MM.1S (cell line): ENCODE measurements at regions not wholly inside any gene's neighbourhood (a gene's known extent, or its start where the extent isn't known, plus 50 kb on each side); places are given as distances from the start of the nearest gene placed in this dataset.

Experiments
- DNase-seq: peaks from one replicate; pipeline ENCODE4 v3.0.0-alpha.2; 2015
- H2AFZ ChIP-seq: fragments of 300-600 bp; sonication (generic); 2 replicates; pipeline ENCODE4 v1.6.0; 2016; ENCODE audit warnings: antibody characterized with exemption, low read length
- H3F3A ChIP-seq: fragments of 300-600 bp; sonication (generic); 2 replicates; pipeline ENCODE4 v1.6.1; 2016; ENCODE audit warnings: mild to moderate bottlenecking, antibody characterized with exemption, low read length, moderate library complexity, mixed read lengths; ENCODE audit not compliant: insufficient read depth
- H3K27ac ChIP-seq: fragments of 300-600 bp; sonication (generic); 2 replicates; pipeline ENCODE4 v1.5.1; 2016; ENCODE audit warnings: mild to moderate bottlenecking, low read length
- H3K27me3 ChIP-seq: fragments of 300-600 bp; sonication (generic); replicated peaks from 2 replicates; pipeline ENCODE4 v1.6.0; 2016; ENCODE audit warnings: low read length; ENCODE audit not compliant: insufficient read depth
- H3K36me3 ChIP-seq: fragments of 300-600 bp; sonication (generic); replicated peaks from 2 replicates; pipeline ENCODE4 v1.6.1; 2016; ENCODE audit warnings: mild to moderate bottlenecking, low read length, mixed read lengths; ENCODE audit not compliant: insufficient read depth
- H3K4me1 ChIP-seq: fragments of 300-600 bp; sonication (generic); 2 replicates; pipeline ENCODE4 v1.6.1; 2016; ENCODE audit warnings: low read length, mixed read lengths
- H3K4me2 ChIP-seq: fragments of 300-600 bp; sonication (generic); 2 replicates; pipeline ENCODE4 v1.6.0; 2016; ENCODE audit warnings: low read depth, low read length
- H3K4me3 ChIP-seq: fragments of 300-600 bp; sonication (generic); 2 replicates; pipeline ENCODE4 v1.5.1; 2016; ENCODE audit warnings: low read length, mixed read lengths
- H3K79me2 ChIP-seq: fragments of 300-600 bp; sonication (generic); 2 replicates; pipeline ENCODE4 v1.6.1; 2016; ENCODE audit warnings: mixed run types, low read length, mixed read lengths
- H3K9ac ChIP-seq: fragments of 300-600 bp; sonication (generic); 2 replicates; pipeline ENCODE4 v1.6.1; 2016; ENCODE audit warnings: low read length, mixed read lengths
- H3K9me2 ChIP-seq: fragments of 300-600 bp; sonication (generic); replicated peaks from 2 replicates; pipeline ENCODE4 v1.6.1; 2016; ENCODE audit warnings: mild to moderate bottlenecking, low read length, mixed read lengths; ENCODE audit not compliant: insufficient read depth
- H3K9me3 ChIP-seq: fragments of 300-600 bp; sonication (generic); replicated peaks from 2 replicates; pipeline ENCODE4 v1.6.1; 2016; ENCODE audit warnings: mild to moderate bottlenecking, low read length, mixed read lengths; ENCODE audit not compliant: insufficient read depth
- H4K20me1 ChIP-seq: fragments of 300-600 bp; sonication (generic); 2 replicates; pipeline ENCODE4 v1.6.1; 2016; ENCODE audit warnings: mild to moderate bottlenecking, low read length, moderate library complexity, mixed read lengths; ENCODE audit not compliant: insufficient read depth
- CTCF ChIP-seq: fragments of 300-600 bp; sonication (generic); IDR thresholded peaks from 2 replicates; pipeline ENCODE4 v1.5.1; 2016; ENCODE audit warnings: antibody characterized with exemption, low read length, mixed read lengths
- EZH2 ChIP-seq: fragments of 300-600 bp; sonication (generic); optimal IDR thresholded peaks from 2 replicates; pipeline ENCODE3; 2017; ENCODE audit warnings: low read depth, mild to moderate bottlenecking, antibody characterized with exemption, low read length, mixed read lengths
- EZH2phosphoT487 ChIP-seq: fragments of 300-600 bp; sonication (generic); IDR thresholded peaks from 2 replicates; pipeline ENCODE4 v1.6.1; 2018; ENCODE audit warnings: antibody characterized with exemption, low read length

GRCh38 chr2:226609366-226609765 is 190.3 kb downstream of the IRS1 start:
- Histone ChIP-seq H3K9me2 (no peaks in the 10 kb centered on the region), H3K9ac (no peak overlapping the region), H3K4me1 (no peaks in the 10 kb centered on the region), H3K27ac (no peak overlapping the region), H3K4me3 (no peak overlapping the region), H4K20me1 (no peaks in the 10 kb centered on the region), H3K9me3 (no peaks in the 10 kb centered on the region), H3K36me3 (no peaks in the 10 kb centered on the region), H3F3A (no peaks in the 10 kb centered on the region), H3K27me3 (no peaks in the 10 kb centered on the region), H3K79me2 (no peaks in the 10 kb centered on the region), H2AFZ (no peak overlapping the region), H3K4me2 (no peak overlapping the region)
- TF ChIP-seq EZH2phosphoT487 (no peak), CTCF (no peak), EZH2 (no peak)
- DNase-seq = no peak

DNA sequence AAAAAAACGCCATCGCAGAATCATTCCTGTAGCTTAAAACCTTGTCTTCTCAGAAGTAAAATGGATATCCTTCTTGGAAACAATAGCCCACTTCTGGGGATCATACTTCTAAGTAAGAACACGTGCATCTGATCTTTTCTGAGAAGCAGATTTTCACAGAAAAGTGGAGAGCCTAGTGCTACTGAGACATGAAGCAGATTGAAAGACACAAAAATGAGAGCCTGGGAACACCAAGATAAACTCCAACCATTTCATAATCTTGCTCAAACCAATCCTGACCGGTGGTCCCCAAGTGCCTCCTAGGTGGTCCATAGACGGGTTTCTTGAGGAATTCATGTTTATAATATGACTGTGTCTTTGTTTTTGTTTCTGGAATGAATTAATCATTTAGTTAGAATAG is 191.2 kb downstream of the IRS1 start:
- Histone ChIP-seq H3K4me2 (no peak overlapping the region), H3F3A (no peaks in the 10 kb centered on the region), H3K9me2 (no peaks in the 10 kb centered on the region), H3K4me3 (no peak overlapping the region), H3K79me2 (no peaks in the 10 kb centered on the region), H3K27me3 (no peaks in the 10 kb centered on the region), H3K36me3 (no peaks in the 10 kb centered on the region), H2AFZ (no peak overlapping the region), H3K9me3 (no peaks in the 10 kb centered on the region), H3K9ac (no peak overlapping the region), H3K27ac (no peak overlapping the region), H3K4me1 (no peaks in the 10 kb centered on the region), H4K20me1 (no peaks in the 10 kb centered on the region)
- no peak for DNase-seq
- TF ChIP-seq EZH2 (no peak), CTCF (no peak), EZH2phosphoT487 (no peak)

DNA sequence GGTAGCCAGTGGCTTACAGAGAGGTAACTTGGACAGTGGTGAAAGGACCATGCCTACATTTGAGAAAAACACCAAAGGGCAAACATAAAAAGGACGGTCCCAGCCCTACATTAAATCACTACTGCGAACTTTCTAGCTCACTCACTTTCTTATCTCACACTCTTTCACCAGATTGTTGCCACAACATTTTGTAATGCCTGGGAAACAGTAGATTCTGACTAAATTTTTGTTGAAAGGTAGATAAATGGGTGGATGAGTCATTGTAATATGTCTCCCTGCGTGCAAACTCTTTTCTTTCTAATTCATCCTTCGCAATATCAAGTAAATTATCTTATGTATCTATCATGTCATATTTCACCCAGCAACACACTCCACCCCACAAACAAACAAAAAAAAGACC is 192.2 kb downstream of the IRS1 start:
- H3K9me3 ChIP-seq = no peaks in the 10 kb centered on the region
- H3K9ac ChIP-seq = no peak overlapping the region
- H3K79me2 ChIP-seq = no peaks in the 10 kb centered on the region
- no peaks in the 10 kb centered on the region for H3K9me2 ChIP-seq
- no peaks in the 10 kb centered on the region for H3K4me1 ChIP-seq
- H3K36me3 ChIP-seq = no peaks in the 10 kb centered on the region
- no peak for TF ChIP-seq CTCF
- no peak for TF ChIP-seq EZH2
- no peak for TF ChIP-seq EZH2phosphoT487
- no peaks in the 10 kb centered on the region for H3K27me3 ChIP-seq
- DNase-seq = no peak
- H2AFZ ChIP-seq = no peak overlapping the region
- no peaks in the 10 kb centered on the region for H3F3A ChIP-seq
- H3K27ac ChIP-seq = no peak overlapping the region
- H3K4me2 ChIP-seq = no peak overlapping the region
- H3K4me3 ChIP-seq = no peak overlapping the region
- no peaks in the 10 kb centered on the region for H4K20me1 ChIP-seq

DNA sequence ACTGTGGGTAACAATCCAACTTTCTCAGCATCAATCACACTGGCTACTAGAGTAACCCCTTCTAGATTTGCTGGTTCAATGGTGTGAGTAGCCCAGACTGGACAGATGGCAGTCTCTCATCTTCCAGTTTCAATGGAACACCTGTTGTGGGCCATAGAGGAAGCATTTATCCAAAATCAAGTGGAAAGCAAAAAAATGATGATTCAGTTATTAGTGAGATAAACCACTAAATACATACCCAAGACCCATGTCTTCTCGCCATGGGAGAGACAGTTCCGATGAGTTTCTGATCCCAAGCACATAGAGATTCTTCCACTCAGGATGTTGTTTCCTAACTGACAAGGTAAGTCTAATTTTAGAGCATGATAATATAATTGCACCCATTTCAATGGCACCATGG is 194.0 kb downstream of the IRS1 start:
- Histone ChIP-seq H3K4me3 (no peak overlapping the region), H3K4me2 (no peak overlapping the region), H3K9me3 (no peaks in the 10 kb centered on the region), H3F3A (no peaks in the 10 kb centered on the region), H2AFZ (no peak overlapping the region), H3K9ac (no peak overlapping the region), H4K20me1 (no peaks in the 10 kb centered on the region), H3K4me1 (no peaks in the 10 kb centered on the region), H3K79me2 (no peaks in the 10 kb centered on the region), H3K27me3 (no peaks in the 10 kb centered on the region), H3K36me3 (no peaks in the 10 kb centered on the region), H3K27ac (no peak overlapping the region), H3K9me2 (no peaks in the 10 kb centered on the region)
- TF ChIP-seq CTCF (no peak), EZH2phosphoT487 (no peak), EZH2 (no peak)
- DNase-seq = no peak
